ENCODE measurements at regions not wholly inside any gene's neighbourhood (a gene's known extent, or its start where the extent isn't known, plus 50 kb on each side); places are given as distances from the start of the nearest gene placed in this dataset.

GRCh38 chr5:158294701-158295100 lies 435.8 kb upstream of the CLINT1 start:
- TF ChIP-seq CTCF (conservative IDR thresholded peaks at IDR 0.05 in 1 of 2, IDR thresholded peaks at IDR 0.05 in 1 of 2; ENCODE audit: low read depth in 1 of 2, low read length in 2 of 2) (no peak), EZH2 (IDR thresholded peaks at IDR 0.05; ENCODE audit: low read length, missing control alignments) (no peak)
